ENCODE measurements at regions not wholly inside any gene's neighbourhood (a gene's known extent, or its start where the extent isn't known, plus 50 kb on each side); places are given as distances from the start of the nearest gene placed in this dataset. TPM values are rescaled to one million over a fixed set of nuclear protein-coding genes. Genes with fewer than 3 reads are reported as not detected.

- peak overlapping the region; percentile 84 for H2BK5ac ChIP-seq (ENCODE audit: low read depth, low read length, poor library complexity, severe bottlenecking)
- H3K9me1 ChIP-seq (ENCODE audit: insufficient read depth, low read length), result peaks cover 6% of the 10 kb centered on the region
Measured at GRCh38 chr4:119678761-119679160, 50.2 kb upstream of the PDE5A start.

More at GRCh38 chr4:119678761-119679160, 50.2 kb upstream of the PDE5A start:
- Histone ChIP-seq H3K27me3 (ENCODE audit: control insufficient read depth, insufficient read depth, low read length) (no peaks in the 10 kb centered on the region), H4K8ac (ENCODE audit: low read depth in 2 of 2, low read length in 2 of 2) (peak overlapping the region in 1 of 2 experiments; percentile 80; a peak in 3 of 4 replicates), H3K4me3 (ENCODE audit: insufficient read depth, low read depth, low read length) (peak overlapping the region; percentile 19; the same call in 1 of the 2 replicates), H3K36me3 (ENCODE audit: control insufficient read depth, insufficient read depth, low read length) (no peaks in the 10 kb centered on the region), H3K14ac (replicated peaks; ENCODE audit: low read depth, low read length) (peak overlapping the region; percentile 44), H3K79me1 (ENCODE audit: low read depth in 1 of 2, low read length in 2 of 2) (peaks cover 0 to 9% of the 10 kb centered on the region in 2 experiments; a peak in 2 of 4 replicates), H4K91ac (ENCODE audit: insufficient read depth, low read depth, low read length) (peak overlapping the region; percentile 90), H2BK15ac (ENCODE audit: low read depth, low read length) (peak overlapping the region; percentile 74; the same call in 2 of the 3 replicates), H3K4me2 (ENCODE audit: low read depth, low read length) (peak overlapping the region; percentile 86), H3K27ac (ENCODE audit: insufficient read depth, low read length) (peak overlapping the region; percentile 76; the same call in 1 of the 2 replicates), H2AK9ac (replicated peaks; ENCODE audit: low read depth, low read length, poor library complexity) (no peak overlapping the region), H3K56ac (ENCODE audit: extremely low read depth, insufficient read depth, low read length) (peak overlapping the region; percentile 76; the same call in 1 of the 2 replicates), H3K9ac (ENCODE audit: low read depth, low read length) (peak overlapping the region; percentile 50; the same call in 1 of the 2 replicates), H2AFZ (replicated peaks; ENCODE audit: low read length, poor library complexity) (no peak overlapping the region), H2BK120ac (ENCODE audit: low read depth, low read length) (peak overlapping the region; percentile 96), H4K20me1 (ENCODE audit: insufficient read depth, low read length) (no peaks in the 10 kb centered on the region), H2AK5ac (ENCODE audit: low read depth, low read length) (peak overlapping the region; percentile 11; the same call in 1 of the 2 replicates), H3K23ac (ENCODE audit: low read depth, low read length) (peak overlapping the region; percentile 80), H3K4me1 (ENCODE audit: control insufficient read depth, insufficient read depth, low read length) (peaks cover 17% of the 10 kb centered on the region), H3K18ac (ENCODE audit: low read depth, low read length) (peak overlapping the region; percentile 97), H3K4ac (ENCODE audit: low read depth, low read length) (peak overlapping the region; percentile 84), H2BK20ac (ENCODE audit: low read depth, low read length) (peak overlapping the region; percentile 97), H3K9me3 (ENCODE audit: control insufficient read depth, insufficient read depth, low read length) (no peaks in the 10 kb centered on the region), H4K5ac (ENCODE audit: low read depth, low read length) (peak overlapping the region; percentile 88)
- ChIA-PET CTCF (interaction anchor here (1.2 to 1.5 kb wide), 2 partner anchors 14 to 50 kb away, joined by 4 to 6 read pairs; partner anchors contain the start of gene PDE5A), POLR2A (ENCODE audit: unreplicated experiment) (interaction anchor here (2.6 kb wide), 1 partner anchor 50 kb away, joined by 9 read pairs; the partner anchor contains the start of gene PDE5A)
- intact Hi-C loops (cut with micrococcal nuclease) (no loop called here), in situ Hi-C loops (cut with MboI; ENCODE audit: low sequenced_read_pairs) (no loop called here), dilution Hi-C loops (cut with HindIII; ENCODE audit: low sequenced_read_pairs, unreplicated experiment) (no loop called here)
- DNase-seq, result peak; percentile 50
- ATAC-seq (ENCODE audit: low read depth), result peak; percentile 35
- peak; percentile 95 for TF ChIP-seq MAFK (IDR thresholded peaks at IDR 0.05; ENCODE audit: low read depth, low read length)
- no peak for TF ChIP-seq POLR2A (IDR thresholded peaks at IDR 0.05; ENCODE audit: low read depth, low read length)
- WGBS, 2 experiments (ENCODE audit: extremely low coverage in 2 of 2, insufficient read length in 1 of 2), result no CpG with 5 or more reads among the region's 1 CpG
- no TSS peak for BruUV-seq (replicated peaks)

Small RNA genes lying in the stretch of these regions (microRNA-seq; reads per million reads assigned to microRNA genes)
- not detected for gene RF00019 (ENCODE audit: insufficient read depth, insufficient read length)

Small RNA genes lying in the stretch of these regions (small RNA-seq; reads per million reads assigned to genes)
- 0 reads per million in 5 experiments for gene RF00019
